ENCODE measurements at regions not wholly inside any gene's neighbourhood (a gene's known extent, or its start where the extent isn't known, plus 50 kb on each side); places are given as distances from the start of the nearest gene placed in this dataset.
A peak's percentile ranks its signal among the peaks of the same experiment; 100 is the strongest.

DNA sequence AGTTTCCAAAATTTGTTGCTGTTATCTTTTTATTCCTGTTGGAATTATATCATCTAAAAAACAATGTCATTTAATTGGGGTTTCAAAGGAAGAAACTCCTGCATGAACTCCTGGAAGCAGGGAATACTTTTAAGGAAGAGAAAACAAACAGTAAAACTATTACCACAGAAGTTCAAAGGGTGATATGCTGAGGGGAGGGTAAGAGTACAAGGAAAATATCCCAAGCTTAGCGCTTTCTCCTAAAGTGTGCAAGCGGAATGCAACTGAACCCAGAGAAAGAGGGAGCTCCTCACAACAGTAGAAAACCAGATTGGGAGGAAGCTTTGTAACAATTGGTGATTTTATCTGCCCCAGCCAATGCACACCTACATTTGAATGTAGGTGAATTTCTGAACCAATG, 175.1 kb downstream of the NUFIP1 start:
- no peaks in the 10 kb centered on the region for H3K9me3 Mint-ChIP-seq (ENCODE audit: unreplicated experiment)
- no peak overlapping the region for H3K4me3 Mint-ChIP-seq (ENCODE audit: unreplicated experiment)
- no peaks in the 10 kb centered on the region for H3K9me3 ChIP-seq (ENCODE audit: insufficient read depth, low read depth, low read length)
- H3K4me1 Mint-ChIP-seq (ENCODE audit: low read depth, unreplicated experiment): peaks cover 63% of the 10 kb centered on the region
- no peaks in the 10 kb centered on the region for H4K20me1 ChIP-seq (ENCODE audit: insufficient read depth, low read length)
- peaks cover 76% of the 10 kb centered on the region for H3K4me1 ChIP-seq (ENCODE audit: insufficient read depth, low read length)
- H3K27ac Mint-ChIP-seq (ENCODE audit: unreplicated experiment): peak overlapping the region; percentile 98
- TF ChIP-seq, protein P1, sequence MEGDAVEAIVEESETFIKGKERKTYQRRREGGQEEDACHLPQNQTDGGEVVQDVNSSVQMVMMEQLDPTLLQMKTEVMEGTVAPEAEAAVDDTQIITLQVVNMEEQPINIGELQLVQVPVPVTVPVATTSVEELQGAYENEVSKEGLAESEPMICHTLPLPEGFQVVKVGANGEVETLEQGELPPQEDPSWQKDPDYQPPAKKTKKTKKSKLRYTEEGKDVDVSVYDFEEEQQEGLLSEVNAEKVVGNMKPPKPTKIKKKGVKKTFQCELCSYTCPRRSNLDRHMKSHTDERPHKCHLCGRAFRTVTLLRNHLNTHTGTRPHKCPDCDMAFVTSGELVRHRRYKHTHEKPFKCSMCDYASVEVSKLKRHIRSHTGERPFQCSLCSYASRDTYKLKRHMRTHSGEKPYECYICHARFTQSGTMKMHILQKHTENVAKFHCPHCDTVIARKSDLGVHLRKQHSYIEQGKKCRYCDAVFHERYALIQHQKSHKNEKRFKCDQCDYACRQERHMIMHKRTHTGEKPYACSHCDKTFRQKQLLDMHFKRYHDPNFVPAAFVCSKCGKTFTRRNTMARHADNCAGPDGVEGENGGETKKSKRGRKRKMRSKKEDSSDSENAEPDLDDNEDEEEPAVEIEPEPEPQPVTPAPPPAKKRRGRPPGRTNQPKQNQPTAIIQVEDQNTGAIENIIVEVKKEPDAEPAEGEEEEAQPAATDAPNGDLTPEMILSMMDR (IDR thresholded peaks at IDR 0.05; ENCODE audit: insufficient read depth, low read depth, low read length): no peak
- TF ChIP-seq EZH2 (IDR thresholded peaks at IDR 0.05; ENCODE audit: insufficient read depth, low read length): no peak
- no peak overlapping the region for H2AFZ ChIP-seq (ENCODE audit: low read depth, low read length)
- no peaks in the 10 kb centered on the region for H3K36me3 Mint-ChIP-seq (ENCODE audit: low read depth, unreplicated experiment)
- no peak overlapping the region for H3K4me2 ChIP-seq (ENCODE audit: low read length)
- no peaks in the 10 kb centered on the region for H3K27me3 Mint-ChIP-seq (ENCODE audit: low read depth, unreplicated experiment)
- no peak overlapping the region for H3K9ac ChIP-seq (ENCODE audit: low read length)
- no peaks in the 10 kb centered on the region for H3K79me2 ChIP-seq (ENCODE audit: insufficient read depth, low read length)
- no peak overlapping the region for H3K4me3 ChIP-seq (ENCODE audit: insufficient read depth, low read depth, low read length)
- H3K27me3 ChIP-seq (ENCODE audit: insufficient read depth, low read length): no peaks in the 10 kb centered on the region
- no peak for DNase-seq (ENCODE audit: low read depth)
- FAIRE-seq: no peak
- H3K36me3 ChIP-seq (ENCODE audit: insufficient read depth, low read length): no peaks in the 10 kb centered on the region
- no peak overlapping the region for H3K27ac ChIP-seq (ENCODE audit: low read depth, low read length)

DNA sequence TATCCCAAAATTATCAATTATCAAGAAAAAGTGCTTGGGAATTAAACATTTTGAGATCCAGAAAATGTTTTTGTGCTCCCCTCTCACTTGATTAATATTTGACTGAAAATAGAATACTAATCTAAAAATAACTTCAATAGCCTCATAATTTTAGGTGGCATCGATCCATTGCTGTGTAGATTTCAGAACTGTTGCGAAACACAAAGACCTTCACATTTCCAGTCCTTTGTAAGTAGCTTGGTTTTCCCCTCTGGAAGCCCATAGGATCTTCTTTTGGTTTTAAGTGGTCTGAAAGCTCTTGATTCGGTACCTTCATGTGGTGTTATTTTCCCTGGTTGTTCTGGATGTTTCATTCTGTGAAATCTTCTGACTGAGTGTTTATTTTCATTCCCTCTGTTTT, 176.5 kb downstream of the NUFIP1 start:
- Histone ChIP-seq H4K20me1 (ENCODE audit: insufficient read depth, low read length) (no peaks in the 10 kb centered on the region), H3K4me3 (ENCODE audit: insufficient read depth, low read depth, low read length) (no peak overlapping the region), H3K4me2 (ENCODE audit: low read length) (peak overlapping the region; percentile 8), H3K27ac (ENCODE audit: low read depth, low read length) (no peak overlapping the region), H2AFZ (ENCODE audit: low read depth, low read length) (no peak overlapping the region), H3K27me3 (ENCODE audit: insufficient read depth, low read length) (no peaks in the 10 kb centered on the region), H3K4me1 (ENCODE audit: insufficient read depth, low read length) (peaks cover 69% of the 10 kb centered on the region), H3K9me3 (ENCODE audit: insufficient read depth, low read depth, low read length) (no peaks in the 10 kb centered on the region), H3K9ac (ENCODE audit: low read length) (no peak overlapping the region), H3K79me2 (ENCODE audit: insufficient read depth, low read length) (no peaks in the 10 kb centered on the region), H3K36me3 (ENCODE audit: insufficient read depth, low read length) (no peaks in the 10 kb centered on the region)
- H3K27ac Mint-ChIP-seq (ENCODE audit: unreplicated experiment): no peak overlapping the region
- no peak for TF ChIP-seq EZH2 (IDR thresholded peaks at IDR 0.05; ENCODE audit: insufficient read depth, low read length)
- TF ChIP-seq, protein P1 (IDR thresholded peaks at IDR 0.05; ENCODE audit: insufficient read depth, low read depth, low read length): no peak
- no peaks in the 10 kb centered on the region for H3K9me3 Mint-ChIP-seq (ENCODE audit: unreplicated experiment)
- H3K36me3 Mint-ChIP-seq (ENCODE audit: low read depth, unreplicated experiment): no peaks in the 10 kb centered on the region
- DNase-seq (ENCODE audit: low read depth): peak; percentile 37
- peaks cover 53% of the 10 kb centered on the region for H3K4me1 Mint-ChIP-seq (ENCODE audit: low read depth, unreplicated experiment)
- no peak overlapping the region for H3K4me3 Mint-ChIP-seq (ENCODE audit: unreplicated experiment)
- no peak for FAIRE-seq
- H3K27me3 Mint-ChIP-seq (ENCODE audit: low read depth, unreplicated experiment): no peaks in the 10 kb centered on the region

DNA sequence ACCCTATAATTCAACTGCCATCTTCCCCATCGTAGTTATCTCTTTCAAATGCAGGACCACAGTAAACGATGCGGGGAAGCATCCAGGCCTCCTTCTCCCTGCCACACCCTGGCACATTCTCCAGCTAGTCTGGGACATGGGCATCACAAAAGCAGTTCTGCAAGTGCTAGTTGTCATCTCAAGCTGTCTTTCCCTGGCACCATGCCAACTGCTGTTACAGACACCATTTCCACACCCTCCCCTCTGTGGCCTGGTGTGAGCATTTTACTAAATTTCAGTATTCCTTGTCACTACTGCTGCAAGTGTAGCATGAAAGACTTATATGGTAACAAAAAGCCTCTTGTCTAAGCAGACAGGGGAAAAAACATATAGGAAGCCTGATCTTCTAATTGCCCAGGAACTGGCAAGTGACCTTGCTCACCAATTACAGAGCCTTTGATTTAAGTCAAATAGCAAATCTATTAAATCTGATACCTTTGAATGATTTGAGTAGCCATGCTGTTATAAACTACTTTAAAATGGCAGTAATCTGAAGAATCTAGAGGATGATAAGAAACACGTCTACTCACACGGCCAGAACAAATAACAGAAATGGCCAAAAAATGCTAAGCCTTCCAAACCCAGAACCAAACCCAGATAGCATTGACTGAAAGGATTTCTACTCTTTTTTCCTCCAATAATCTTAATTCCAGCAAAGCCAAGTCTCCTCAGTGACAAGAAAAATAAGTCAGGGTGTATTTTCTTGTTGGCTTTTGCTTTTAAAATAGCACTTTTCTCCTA, 179.0 kb downstream of the NUFIP1 start:
- H3K9me3 ChIP-seq (ENCODE audit: insufficient read depth, low read depth, low read length): no peaks in the 10 kb centered on the region
- no peaks in the 10 kb centered on the region for H3K9me3 Mint-ChIP-seq (ENCODE audit: unreplicated experiment)
- H3K27me3 Mint-ChIP-seq (ENCODE audit: low read depth, unreplicated experiment): no peaks in the 10 kb centered on the region
- peak overlapping the region; percentile 28 for H3K4me2 ChIP-seq (ENCODE audit: low read length)
- peak; percentile 81 for DNase-seq (ENCODE audit: low read depth)
- H3K36me3 Mint-ChIP-seq (ENCODE audit: low read depth, unreplicated experiment): no peaks in the 10 kb centered on the region
- H3K4me1 ChIP-seq (ENCODE audit: insufficient read depth, low read length): peaks cover 44% of the 10 kb centered on the region
- no peaks in the 10 kb centered on the region for H3K79me2 ChIP-seq (ENCODE audit: insufficient read depth, low read length)
- no peaks in the 10 kb centered on the region for H3K27me3 ChIP-seq (ENCODE audit: insufficient read depth, low read length)
- H3K27ac ChIP-seq (ENCODE audit: low read depth, low read length): no peak overlapping the region
- H4K20me1 ChIP-seq (ENCODE audit: insufficient read depth, low read length): no peaks in the 10 kb centered on the region
- TF ChIP-seq, protein P1 (IDR thresholded peaks at IDR 0.05; ENCODE audit: insufficient read depth, low read depth, low read length): no peak
- no peak for TF ChIP-seq EZH2 (IDR thresholded peaks at IDR 0.05; ENCODE audit: insufficient read depth, low read length)
- H3K4me3 ChIP-seq (ENCODE audit: insufficient read depth, low read depth, low read length): no peak overlapping the region
- H3K4me3 Mint-ChIP-seq (ENCODE audit: unreplicated experiment): no peak overlapping the region
- no peaks in the 10 kb centered on the region for H3K36me3 ChIP-seq (ENCODE audit: insufficient read depth, low read length)
- no peak for FAIRE-seq
- peaks cover 29% of the 10 kb centered on the region for H3K4me1 Mint-ChIP-seq (ENCODE audit: low read depth, unreplicated experiment)
- no peak overlapping the region for H3K9ac ChIP-seq (ENCODE audit: low read length)
- H2AFZ ChIP-seq (ENCODE audit: low read depth, low read length): no peak overlapping the region
- no peak overlapping the region for H3K27ac Mint-ChIP-seq (ENCODE audit: unreplicated experiment)
